H9 (cell line): ENCODE measurements at regions not wholly inside any gene's neighbourhood (a gene's known extent, or its start where the extent isn't known, plus 50 kb on each side); places are given as distances from the start of the nearest gene placed in this dataset.

ENCODE experiments used
- DNase-seq: peaks from one replicate; pipeline ENCODE4 v3.0.0-alpha.2; 2017
- H2AFZ ChIP-seq: one replicate; pipeline ENCODE4 v1.6.1; 2013; ENCODE audit warnings: mild to moderate bottlenecking, low read length, control low read depth, moderate library complexity
- H2AK5ac ChIP-seq: 2 replicates; pipeline ENCODE4 v1.6.1; 2013; ENCODE audit warnings: low read length, control low read depth, mixed read lengths; ENCODE audit not compliant: insufficient read length
- H2BK120ac ChIP-seq: one replicate; pipeline ENCODE4 v1.6.1; 2013; ENCODE audit warnings: low read depth, mild to moderate bottlenecking, low read length, control low read depth, inconsistent platforms; ENCODE audit not compliant: poor library complexity, severe bottlenecking
- H2BK12ac ChIP-seq: 2 replicates; pipeline ENCODE4 v1.6.1; 2013; ENCODE audit warnings: low read length, control low read depth, mixed read lengths, low read depth; ENCODE audit not compliant: insufficient read length
- H2BK15ac ChIP-seq: 2 replicates; pipeline ENCODE4 v1.6.1; 2013; ENCODE audit warnings: low read depth, low read length, control low read depth
- H2BK20ac ChIP-seq: one replicate; pipeline ENCODE4 v1.6.1; 2013; ENCODE audit warnings: low read depth, mild to moderate bottlenecking, low read length, control low read depth, inconsistent platforms; ENCODE audit not compliant: poor library complexity, severe bottlenecking
- H2BK5ac ChIP-seq: 2 replicates; pipeline ENCODE4 v1.6.1; 2013; ENCODE audit warnings: low read length, control low read depth, mixed read lengths; ENCODE audit not compliant: insufficient read length
- H3K14ac ChIP-seq: 2 replicates; pipeline ENCODE4 v1.6.1; 2013; ENCODE audit warnings: low read length, control low read depth; ENCODE audit not compliant: insufficient read depth
- H3K18ac ChIP-seq: 2 replicates; pipeline ENCODE4 v1.6.1; 2013; ENCODE audit warnings: low read depth, mild to moderate bottlenecking, mixed read lengths, low read length, control low read depth; ENCODE audit not compliant: insufficient read length
- H3K23ac ChIP-seq: 2 replicates; pipeline ENCODE4 v1.6.1; 2013; ENCODE audit warnings: low read length, control low read depth, mixed read lengths, low read depth; ENCODE audit not compliant: insufficient read length
- H3K23me2 ChIP-seq: 2 replicates; pipeline ENCODE4 v1.6.1; 2013; ENCODE audit warnings: low read depth, mild to moderate bottlenecking, mixed read lengths, low read length, control low read depth; ENCODE audit not compliant: insufficient read length, poor library complexity, severe bottlenecking
- H3K27ac ChIP-seq: 2 replicates; pipeline ENCODE4 v1.5.1; 2013; ENCODE audit warnings: low read length, control low read depth, mixed read lengths, low read depth; ENCODE audit not compliant: insufficient read length
- H3K27me3 ChIP-seq: 2 replicates; pipeline ENCODE4 v1.6.1; 2013; ENCODE audit warnings: low read length, control low read depth, inconsistent platforms; ENCODE audit not compliant: insufficient read depth
- H3K4ac ChIP-seq: 2 replicates; pipeline ENCODE4 v1.6.1; 2013; ENCODE audit warnings: low read depth, mild to moderate bottlenecking, control low read depth, inconsistent platforms, low read length, moderate library complexity
- H3K4me1 ChIP-seq: 2 replicates; pipeline ENCODE4 v1.6.1; 2013; ENCODE audit warnings: low read length, control low read depth, inconsistent platforms; ENCODE audit not compliant: insufficient read depth
- H3K4me2 ChIP-seq: 2 replicates; pipeline ENCODE4 v1.6.1; 2013; ENCODE audit warnings: low read length, control low read depth, mixed read lengths; ENCODE audit not compliant: insufficient read length, insufficient read depth
- H3K56ac ChIP-seq: 2 replicates; pipeline ENCODE4 v1.6.1; 2013; ENCODE audit warnings: low read depth, mild to moderate bottlenecking, mixed read lengths, low read length, control low read depth; ENCODE audit not compliant: insufficient read length
- H3K79me1 ChIP-seq: 2 replicates; pipeline ENCODE4 v1.6.1; 2013; ENCODE audit warnings: low read depth, mild to moderate bottlenecking, moderate library complexity, low read length, control low read depth, inconsistent platforms; ENCODE audit not compliant: insufficient read depth, poor library complexity, severe bottlenecking
- H3K79me2 ChIP-seq: 2 replicates; pipeline ENCODE4 v1.6.1; 2013; ENCODE audit warnings: low read length, control low read depth, inconsistent platforms; ENCODE audit not compliant: insufficient read depth
- H3K9ac ChIP-seq: 2 replicates; pipeline ENCODE4 v1.6.1; 2013; ENCODE audit warnings: low read length, control low read depth, mixed read lengths; ENCODE audit not compliant: insufficient read length; ENCODE audit errors: extremely low read depth
- H3K9me3 ChIP-seq: one replicate; pipeline ENCODE4 v1.6.1; 2013; ENCODE audit warnings: low read depth, low read length, inconsistent platforms; ENCODE audit not compliant: control insufficient read depth
- H3T11ph ChIP-seq: one replicate; pipeline ENCODE4 v1.6.1; 2013; ENCODE audit warnings: mild to moderate bottlenecking, low read length, control low read depth, inconsistent platforms
- H4K20me1 ChIP-seq: one replicate; pipeline ENCODE4 v1.6.1; 2013; ENCODE audit not compliant: control insufficient read depth, insufficient read length, insufficient read depth
- H4K5ac ChIP-seq: 2 replicates; pipeline ENCODE4 v1.6.1; 2013; ENCODE audit warnings: low read depth, mild to moderate bottlenecking, mixed read lengths, low read length, control low read depth; ENCODE audit not compliant: insufficient read length
- H4K8ac ChIP-seq: replicated peaks from 2 replicates; pipeline ENCODE4 v1.6.1; 2013; ENCODE audit warnings: low read length, control low read depth, mixed read lengths, low read depth; ENCODE audit not compliant: insufficient read length
- H4K91ac ChIP-seq: 2 replicates; pipeline ENCODE4 v1.6.1; 2013; ENCODE audit warnings: low read depth, mild to moderate bottlenecking, moderate library complexity, mixed read lengths, low read length, control low read depth; ENCODE audit not compliant: insufficient read length
- H3K27ac Mint-ChIP-seq, 3 experiments: 2 replicates in 2 of 3; 3 replicates in 1 of 3; pipeline ENCODE4 v1.8.0; 2020 to 2021; ENCODE audit warnings: mixed read lengths in 3 of 3, mild to moderate bottlenecking in 1 of 3, moderate library complexity in 1 of 3
- H3K27me3 Mint-ChIP-seq: 2 replicates; pipeline ENCODE4 v1.8.0; 2021; ENCODE audit warnings: low read depth, mild to moderate bottlenecking, moderate library complexity, mixed read lengths
- H3K36me3 Mint-ChIP-seq, 3 experiments: 2 replicates in 2 of 3; 3 replicates in 1 of 3; pipeline ENCODE4 v1.8.0; 2020 to 2021; ENCODE audit warnings: low read depth in 3 of 3, mixed read lengths in 3 of 3; ENCODE audit not compliant: insufficient read depth in 1 of 3
- H3K4me1 Mint-ChIP-seq, 2 experiments: 2 replicates each; pipeline ENCODE4 v1.8.0; 2020; ENCODE audit warnings: mixed read lengths in 2 of 2
- H3K4me3 Mint-ChIP-seq, 2 experiments: 2 replicates in 1 of 2; 3 replicates in 1 of 2; pipeline ENCODE4 v1.8.0; 2020 to 2021; ENCODE audit warnings: mild to moderate bottlenecking in 2 of 2, mixed read lengths in 2 of 2, moderate library complexity in 1 of 2
- H3K9me3 Mint-ChIP-seq, 2 experiments: 2 replicates in 1 of 2; 3 replicates in 1 of 2; pipeline ENCODE4 v1.8.0; 2020; ENCODE audit warnings: mild to moderate bottlenecking in 2 of 2, mixed read lengths in 2 of 2, moderate library complexity in 1 of 2
- WGBS: extraction: QIAGEN DNeasy Blood & Tissue Kit; methylation state at CpG from one replicate; pipeline ENCODE4 v1.1.7; 2013; ENCODE audit warnings: missing lambda C conversion rate, low lambda C conversion rate, mixed read lengths; ENCODE audit not compliant: insufficient read length; ENCODE audit errors: extremely low coverage; 5-methylcytosine and 5-hydroxymethylcytosine counted together
- TF ChIP-seq, protein P1 (sequence below): fragments of 200-600 bp; sonication (generic); conservative IDR thresholded peaks from 3 replicates; pipeline ENCODE4 v1.8.0; 2021; ENCODE audit warnings: antibody characterized with exemption, mild to moderate bottlenecking

GRCh38 chr16:8293413-8293812, 296.9 kb downstream of the TMEM114 start:
- Histone ChIP-seq H3K9ac (no peak overlapping the region), H3K27ac (no peak overlapping the region), H4K20me1 (no peaks in the 10 kb centered on the region), H3K27me3 (no peaks in the 10 kb centered on the region), H2AFZ (no peak overlapping the region), H3K56ac (no peak overlapping the region), H2AK5ac (no peak overlapping the region), H2BK15ac (no peak overlapping the region), H2BK120ac (no peak overlapping the region), H3K23me2 (no peaks in the 10 kb centered on the region), H3K18ac (no peak overlapping the region), H2BK12ac (no peak overlapping the region), H3K9me3 (no peaks in the 10 kb centered on the region), H4K5ac (no peak overlapping the region), H2BK5ac (no peak overlapping the region), H3T11ph (no peak overlapping the region), H4K8ac (no peak overlapping the region), H2BK20ac (no peak overlapping the region), H3K79me1 (no peaks in the 10 kb centered on the region), H4K91ac (no peak overlapping the region), H3K79me2 (no peaks in the 10 kb centered on the region), H3K4ac (no peak overlapping the region), H3K4me2 (no peak overlapping the region), H3K23ac (no peak overlapping the region), H3K4me1 (no peaks in the 10 kb centered on the region), H3K14ac (no peak overlapping the region)
- H3K4me3 Mint-ChIP-seq: no peak overlapping the region
- H3K9me3 Mint-ChIP-seq: no peaks in the 10 kb centered on the region
- no peaks in the 10 kb centered on the region; a peak in 1 of 7 replicates for H3K36me3 Mint-ChIP-seq
- no peaks in the 10 kb centered on the region for H3K4me1 Mint-ChIP-seq
- H3K27ac Mint-ChIP-seq: peak overlapping the region in 1 of 3 experiments; percentile 48; a peak in 1 of 7 replicates
- DNase-seq: no peak
- no peaks in the 10 kb centered on the region; the same call in 1 of the 2 replicates for H3K27me3 Mint-ChIP-seq
- no CpG with 5 or more reads among the region's 5 CpGs for WGBS
- TF ChIP-seq, protein P1, sequence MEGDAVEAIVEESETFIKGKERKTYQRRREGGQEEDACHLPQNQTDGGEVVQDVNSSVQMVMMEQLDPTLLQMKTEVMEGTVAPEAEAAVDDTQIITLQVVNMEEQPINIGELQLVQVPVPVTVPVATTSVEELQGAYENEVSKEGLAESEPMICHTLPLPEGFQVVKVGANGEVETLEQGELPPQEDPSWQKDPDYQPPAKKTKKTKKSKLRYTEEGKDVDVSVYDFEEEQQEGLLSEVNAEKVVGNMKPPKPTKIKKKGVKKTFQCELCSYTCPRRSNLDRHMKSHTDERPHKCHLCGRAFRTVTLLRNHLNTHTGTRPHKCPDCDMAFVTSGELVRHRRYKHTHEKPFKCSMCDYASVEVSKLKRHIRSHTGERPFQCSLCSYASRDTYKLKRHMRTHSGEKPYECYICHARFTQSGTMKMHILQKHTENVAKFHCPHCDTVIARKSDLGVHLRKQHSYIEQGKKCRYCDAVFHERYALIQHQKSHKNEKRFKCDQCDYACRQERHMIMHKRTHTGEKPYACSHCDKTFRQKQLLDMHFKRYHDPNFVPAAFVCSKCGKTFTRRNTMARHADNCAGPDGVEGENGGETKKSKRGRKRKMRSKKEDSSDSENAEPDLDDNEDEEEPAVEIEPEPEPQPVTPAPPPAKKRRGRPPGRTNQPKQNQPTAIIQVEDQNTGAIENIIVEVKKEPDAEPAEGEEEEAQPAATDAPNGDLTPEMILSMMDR: no peak
